Kidney (tissue), 13 donors: ENCODE measurements at regions not wholly inside any gene's neighbourhood (a gene's known extent, or its start where the extent isn't known, plus 50 kb on each side); places are given as distances from the start of the nearest gene placed in this dataset.

ENCODE experiments used
- DNase-seq, 5 donors: peaks; one replicate each; pipeline ENCODE4 v3.0.0-alpha.2; 2013 to 2020
- FAIRE-seq: peaks from 2 replicates; lab custom pipeline; 2012; peaks lifted over from hg19 to GRCh38; lab: Jason Lieb, UNC
- H3K27ac ChIP-seq, 2 donors: one replicate each; pipeline ENCODE4 v1.7.0; 2013; ENCODE audit warnings: low read depth in 2 of 2, low read length in 2 of 2, inconsistent platforms in 1 of 2
- H3K27me3 ChIP-seq: one replicate; pipeline ENCODE4 v1.7.1; 2013; ENCODE audit warnings: low read length, inconsistent platforms; ENCODE audit not compliant: control insufficient read depth, insufficient read depth
- H3K36me3 ChIP-seq, 3 donors: one replicate each; pipeline versions ENCODE4 v1.7.0 to v1.7.1; 2013; ENCODE audit warnings: low read length in 3 of 3, control low read depth in 1 of 3, inconsistent platforms in 1 of 3; ENCODE audit not compliant: insufficient read depth in 3 of 3, control insufficient read depth in 2 of 3
- H3K4me1 ChIP-seq, 3 donors: one replicate each; pipeline versions ENCODE4 v1.7.0 to v1.7.1; 2013; ENCODE audit warnings: low read length in 3 of 3, inconsistent platforms in 1 of 3, low read depth in 1 of 3; ENCODE audit not compliant: control insufficient read depth in 2 of 3, insufficient read depth in 2 of 3
- H3K4me3 ChIP-seq, 3 donors: one replicate each; pipeline versions ENCODE4 v1.7.0 to v1.8.1; 2013; ENCODE audit warnings: low read length in 3 of 3, control low read depth in 1 of 3, inconsistent platforms in 1 of 3
- H3K9ac ChIP-seq, 3 donors: one replicate each; pipeline versions ENCODE4 v1.7.0 to v1.7.1; 2013; ENCODE audit warnings: low read length in 3 of 3, control low read depth in 1 of 3, inconsistent platforms in 1 of 3
- H3K9me3 ChIP-seq, 3 donors: one replicate each; pipeline versions ENCODE4 v1.7.0 to v1.7.1; 2013; ENCODE audit warnings: low read length in 3 of 3, control low read depth in 1 of 3, inconsistent platforms in 1 of 3; ENCODE audit not compliant: control insufficient read depth in 2 of 3, insufficient read depth in 1 of 3
- intact Hi-C: fragments of 100-400 bp; cut with DNase I; formaldehyde crosslinking; loops from one replicate; pipeline ENCODE4 v1.11.1; 2022
- TF ChIP-seq, protein P1 (sequence below): IDR thresholded peaks from 3 replicates; pipeline ENCODE4 v1.5.1; 2012; ENCODE audit warnings: mild to moderate bottlenecking, moderate library complexity, borderline replicate concordance; ENCODE audit not compliant: insufficient read depth; ENCODE audit errors: extremely low read depth
- donor health status: control.
- donor health status: control.
- donor health status: control.
- donor health status: control.
- donor health status: control.
- donor health status: DM: yes; HTN: yes; CAD: no.
- donor health status: Normal renal cell carcinoma (clear cell type).

DNA sequence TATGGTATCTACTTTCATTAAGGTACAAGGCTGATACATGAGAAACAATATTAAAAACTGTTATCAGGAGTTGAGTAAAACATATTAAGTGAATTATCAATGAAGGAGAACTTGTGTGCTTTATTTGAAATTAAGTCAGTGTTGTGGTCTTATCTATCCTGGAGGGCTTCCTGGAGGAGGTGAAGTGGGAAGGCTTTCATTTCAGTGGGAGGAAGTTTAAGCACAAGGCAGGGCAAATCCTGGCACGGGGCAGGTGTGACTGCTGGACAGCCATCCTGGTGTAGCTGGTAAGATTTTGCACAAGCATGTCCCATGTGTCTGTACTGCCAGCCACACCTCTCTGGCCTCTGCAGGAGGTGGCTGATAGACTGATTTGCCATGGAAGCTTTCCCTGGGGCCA lies 159.7 kb upstream of the SKOR2 start:
- intact Hi-C loops, result no loop called here
- H3K27me3 ChIP-seq, result no peaks in the 10 kb centered on the region
- TF ChIP-seq, protein P1, sequence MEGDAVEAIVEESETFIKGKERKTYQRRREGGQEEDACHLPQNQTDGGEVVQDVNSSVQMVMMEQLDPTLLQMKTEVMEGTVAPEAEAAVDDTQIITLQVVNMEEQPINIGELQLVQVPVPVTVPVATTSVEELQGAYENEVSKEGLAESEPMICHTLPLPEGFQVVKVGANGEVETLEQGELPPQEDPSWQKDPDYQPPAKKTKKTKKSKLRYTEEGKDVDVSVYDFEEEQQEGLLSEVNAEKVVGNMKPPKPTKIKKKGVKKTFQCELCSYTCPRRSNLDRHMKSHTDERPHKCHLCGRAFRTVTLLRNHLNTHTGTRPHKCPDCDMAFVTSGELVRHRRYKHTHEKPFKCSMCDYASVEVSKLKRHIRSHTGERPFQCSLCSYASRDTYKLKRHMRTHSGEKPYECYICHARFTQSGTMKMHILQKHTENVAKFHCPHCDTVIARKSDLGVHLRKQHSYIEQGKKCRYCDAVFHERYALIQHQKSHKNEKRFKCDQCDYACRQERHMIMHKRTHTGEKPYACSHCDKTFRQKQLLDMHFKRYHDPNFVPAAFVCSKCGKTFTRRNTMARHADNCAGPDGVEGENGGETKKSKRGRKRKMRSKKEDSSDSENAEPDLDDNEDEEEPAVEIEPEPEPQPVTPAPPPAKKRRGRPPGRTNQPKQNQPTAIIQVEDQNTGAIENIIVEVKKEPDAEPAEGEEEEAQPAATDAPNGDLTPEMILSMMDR, result no peak
- no peak overlapping the region for H3K4me3 ChIP-seq
- no peaks in the 10 kb centered on the region for H3K36me3 ChIP-seq
- DNase-seq (no peak), FAIRE-seq (no peak)
- no peaks in the 10 kb centered on the region for H3K4me1 ChIP-seq
- no peak overlapping the region for H3K27ac ChIP-seq
- H3K9me3 ChIP-seq, result no peaks in the 10 kb centered on the region
- no peak overlapping the region for H3K9ac ChIP-seq

DNA sequence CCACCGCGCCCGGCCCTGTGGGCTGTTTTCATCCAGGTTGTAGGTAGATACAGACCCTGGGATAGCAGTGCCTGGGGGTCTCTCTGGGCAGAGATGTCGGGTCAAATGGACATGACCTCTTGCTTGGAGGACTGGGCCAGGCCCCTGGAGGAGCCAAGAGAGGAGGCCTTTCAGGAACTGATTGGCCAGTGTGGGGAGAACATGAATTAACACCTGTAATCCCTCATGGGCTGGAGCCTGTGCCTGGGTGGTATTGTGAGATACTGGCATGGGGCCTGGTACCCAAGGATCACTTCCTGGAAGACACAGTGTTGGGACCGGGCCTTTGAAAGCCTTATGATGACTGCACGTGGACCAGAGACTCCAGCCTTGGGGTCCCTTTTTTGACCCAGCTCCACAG lies 158.7 kb upstream of the SKOR2 start:
- no peak overlapping the region for H3K27ac ChIP-seq
- TF ChIP-seq, protein P1, result no peak
- H3K36me3 ChIP-seq, result no peaks in the 10 kb centered on the region
- H3K4me1 ChIP-seq, result no peaks in the 10 kb centered on the region
- no peak overlapping the region for H3K9ac ChIP-seq
- H3K4me3 ChIP-seq, result no peak overlapping the region
- no peaks in the 10 kb centered on the region for H3K27me3 ChIP-seq
- intact Hi-C loops, result no loop called here
- H3K9me3 ChIP-seq, result no peaks in the 10 kb centered on the region
- FAIRE-seq (no peak), DNase-seq (no peak)

DNA sequence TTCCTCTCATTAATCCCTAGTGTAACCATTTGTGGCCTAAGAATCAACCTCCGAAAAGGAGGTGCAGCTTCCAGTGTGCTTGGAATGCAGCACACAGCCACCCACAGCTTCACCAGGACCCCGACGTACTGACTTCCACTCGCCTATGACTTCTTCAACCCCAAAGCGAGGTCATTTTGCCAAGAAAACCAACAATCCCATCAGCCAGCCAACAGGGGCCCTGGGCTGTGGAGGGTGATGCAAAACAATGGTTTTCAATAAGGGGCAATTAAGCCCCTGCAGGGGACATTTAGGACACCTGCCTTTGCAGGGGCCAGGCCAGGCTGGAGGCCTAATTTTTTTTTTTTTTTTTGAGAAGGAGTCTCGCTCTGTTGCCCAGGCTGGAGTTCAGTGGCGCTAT lies 158.1 kb upstream of the SKOR2 start:
- no peaks in the 10 kb centered on the region for H3K36me3 ChIP-seq
- H3K4me3 ChIP-seq, result no peak overlapping the region
- H3K9ac ChIP-seq, result no peak overlapping the region
- TF ChIP-seq, protein P1, result no peak
- no peaks in the 10 kb centered on the region for H3K4me1 ChIP-seq
- no peaks in the 10 kb centered on the region for H3K27me3 ChIP-seq
- intact Hi-C loops, result no loop called here
- no peak for DNase-seq
- no peak for FAIRE-seq
- no peaks in the 10 kb centered on the region for H3K9me3 ChIP-seq
- no peak overlapping the region for H3K27ac ChIP-seq

DNA sequence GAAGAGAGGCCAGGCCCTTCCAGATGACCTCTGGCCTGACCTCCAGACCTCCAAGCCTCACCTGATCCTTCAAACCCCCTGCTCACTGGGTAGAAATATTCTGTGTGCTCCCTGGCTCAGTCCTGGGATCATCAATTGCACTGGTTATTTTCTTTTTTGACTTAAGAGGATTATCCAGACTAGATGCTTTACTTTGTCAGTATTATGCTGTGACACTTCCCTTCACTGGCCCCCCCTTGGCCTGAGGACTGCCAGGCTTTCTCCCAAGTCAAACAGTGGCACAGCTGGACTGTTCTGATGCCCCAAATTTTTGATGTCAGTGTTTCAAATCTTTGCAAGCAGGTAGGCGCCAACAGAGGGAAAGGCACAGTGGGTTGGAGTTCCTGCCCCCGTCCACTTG lies 156.3 kb upstream of the SKOR2 start:
- no peak overlapping the region for H3K4me3 ChIP-seq
- no peaks in the 10 kb centered on the region for H3K9me3 ChIP-seq
- H3K4me1 ChIP-seq, result no peaks in the 10 kb centered on the region
- intact Hi-C loops, result no loop called here
- FAIRE-seq (no peak), DNase-seq (no peak)
- H3K9ac ChIP-seq, result no peak overlapping the region
- TF ChIP-seq, protein P1, result no peak
- H3K36me3 ChIP-seq, result no peaks in the 10 kb centered on the region
- H3K27ac ChIP-seq, result no peak overlapping the region
- no peaks in the 10 kb centered on the region for H3K27me3 ChIP-seq
